Suprapubic skin (tissue), 4 donors: ENCODE measurements at regions not wholly inside any gene's neighbourhood (a gene's known extent, or its start where the extent isn't known, plus 50 kb on each side); places are given as distances from the start of the nearest gene placed in this dataset.

ENCODE experiments used
- CTCF ChIP-seq, 2 donors: fragments of 200-600 bp in 1 of 2; fragments of 450-650 bp in 1 of 2; sonication (generic) in 1 of 2; IDR thresholded peaks; one replicate each; pipeline ENCODE4 v1.5.1; 2016 to 2019; ENCODE audit warnings: antibody characterized with exemption in 2 of 2, mild to moderate bottlenecking in 1 of 2, moderate library complexity in 1 of 2
- POLR2A ChIP-seq, 2 donors: fragments of 450-650 bp; IDR thresholded peaks; one replicate each; pipeline ENCODE4 v1.6.1; 2017; ENCODE audit warnings: antibody characterized with exemption in 2 of 2, mild to moderate bottlenecking in 2 of 2, moderate library complexity in 2 of 2
- POLR2AphosphoS5 ChIP-seq, 3 donors: sonication (generic); formaldehyde crosslinking; IDR thresholded peaks; one replicate each; pipeline ENCODE4 v1.6.1; 2017; ENCODE audit warnings: antibody characterized with exemption in 3 of 3

GRCh38 chr10:9193120-9193519 lies 1138.6 kb downstream of the GATA3 start:
- TF ChIP-seq CTCF (IDR thresholded peaks at IDR 0.05) (no peak), POLR2AphosphoS5 (IDR thresholded peaks at IDR 0.05) (no peak), POLR2A (IDR thresholded peaks at IDR 0.05) (no peak)
